NCI-H2196 (cell line): ENCODE measurements at regions not wholly inside any gene's neighbourhood (a gene's known extent, or its start where the extent isn't known, plus 50 kb on each side); places are given as distances from the start of the nearest gene placed in this dataset.
"Not testable (repeated sequence)": the region's sequence is repeated elsewhere in the genome, so short reads cannot be mapped to it uniquely, and the experiment has no call there.

Experiments used
- DNase-seq: peaks from one replicate; lab custom pipeline; 2025; ENCODE audit not compliant: unreplicated experiment; lab: John Stamatoyannopoulos, UW

- no peak for DNase-seq
These were observed 50.8 kb upstream of the PRSS1 start for GRCh38 chr7:142698429-142698828.

- no peak for DNase-seq
These were observed 52.0 kb upstream of the PRSS1 start for GRCh38 chr7:142697270-142697669.

- no peak for DNase-seq
These were observed 52.7 kb upstream of the PRSS1 start for GRCh38 chr7:142696456-142697179.

- no peak for DNase-seq
These were observed 55.4 kb upstream of the PRSS1 start for GRCh38 chr7:142693911-142694310.

GRCh38 chr7:142690554-142691182 lies 58.6 kb upstream of the PRSS1 start:
- no peak for DNase-seq

- DNase-seq, result no peak
These were observed 59.7 kb upstream of the PRSS1 start for GRCh38 chr7:142689439-142690120.

GRCh38 chr7:142685877-142686508 lies 63.3 kb upstream of the PRSS1 start:
- no peak for DNase-seq

GRCh38 chr7:142681314-142682092 lies 67.8 kb upstream of the PRSS1 start:
- DNase-seq, result no peak

- no peak for DNase-seq
These were observed 77.8 kb upstream of the PRSS1 start for GRCh38 chr7:142671506-142671905.

- DNase-seq, result no peak
These were observed 78.8 kb upstream of the PRSS1 start for GRCh38 chr7:142670511-142670910.

GRCh38 chr7:142669074-142669654 lies 80.1 kb upstream of the PRSS1 start:
- DNase-seq, result no peak

- no peak for DNase-seq
These were observed 80.8 kb upstream of the PRSS1 start for GRCh38 chr7:142668495-142668894.

- no peak for DNase-seq
These were observed 91.9 kb upstream of the PRSS1 start for GRCh38 chr7:142657376-142657775.

- no peak for DNase-seq
These were observed 94.9 kb upstream of the PRSS1 start for GRCh38 chr7:142654398-142654797.

GRCh38 chr7:142647749-142648148 lies 101.5 kb upstream of the PRSS1 start:
- DNase-seq, result no peak

GRCh38 chr7:142646386-142647140 lies 102.7 kb upstream of the PRSS1 start:
- no peak for DNase-seq

GRCh38 chr7:142645777-142646176 lies 103.5 kb upstream of the PRSS1 start:
- no peak for DNase-seq

- no peak for DNase-seq
These were observed 107.0 kb upstream of the PRSS1 start for GRCh38 chr7:142642316-142642715.

GRCh38 chr7:142641252-142641651 lies 108.0 kb upstream of the PRSS1 start:
- not testable (repeated sequence) for DNase-seq

- DNase-seq, result no peak
These were observed 110.7 kb upstream of the PRSS1 start for GRCh38 chr7:142638581-142638980.
